Endodermal cell (in vitro differentiated cells): ENCODE measurements at regions not wholly inside any gene's neighbourhood (a gene's known extent, or its start where the extent isn't known, plus 50 kb on each side); places are given as distances from the start of the nearest gene placed in this dataset.

Source experiments
- DNase-seq: peaks from one replicate; pipeline ENCODE4 v3.0.0-alpha.2; 2017
- H3K27ac ChIP-seq: 2 replicates; pipeline ENCODE4 v1.5.1; 2013; ENCODE audit warnings: mild to moderate bottlenecking, low read depth, low read length, moderate library complexity
- H3K27me3 ChIP-seq: 2 replicates; pipeline ENCODE4 v1.6.1; 2013; ENCODE audit warnings: mild to moderate bottlenecking, low read length, moderate library complexity; ENCODE audit not compliant: insufficient read depth, control insufficient read depth, poor library complexity, severe bottlenecking
- H3K36me3 ChIP-seq: 2 replicates; pipeline ENCODE4 v1.7.0; 2013; ENCODE audit warnings: mild to moderate bottlenecking, low read length, moderate library complexity; ENCODE audit not compliant: control insufficient read depth, insufficient read depth
- H3K4me1 ChIP-seq: one replicate; pipeline ENCODE4 v1.7.0; 2013; ENCODE audit warnings: low read length; ENCODE audit not compliant: control insufficient read depth, insufficient read depth
- H3K4me3 ChIP-seq: 2 replicates; pipeline ENCODE4 v1.5.1; 2013; ENCODE audit warnings: mild to moderate bottlenecking, low read length, moderate library complexity
- H3K9ac ChIP-seq: 2 replicates; pipeline ENCODE4 v1.6.1; 2013; ENCODE audit warnings: mild to moderate bottlenecking, low read length, moderate library complexity; ENCODE audit not compliant: poor library complexity, severe bottlenecking; ENCODE audit errors: extremely low read depth
- H3K9me3 ChIP-seq: 2 replicates; pipeline ENCODE4 v1.6.1; 2013; ENCODE audit warnings: mild to moderate bottlenecking, low read length, moderate library complexity; ENCODE audit not compliant: control insufficient read depth
- H3K27ac Mint-ChIP-seq: 2 replicates; pipeline ENCODE4 v1.8.0; 2020; ENCODE audit warnings: mixed read lengths
- H3K27me3 Mint-ChIP-seq: 2 replicates; pipeline ENCODE4 v1.8.0; 2021; ENCODE audit warnings: mild to moderate bottlenecking, mixed read lengths; ENCODE audit not compliant: insufficient read depth
- H3K36me3 Mint-ChIP-seq: 2 replicates; pipeline ENCODE4 v1.8.0; 2020; ENCODE audit warnings: low read depth, mixed read lengths
- H3K4me1 Mint-ChIP-seq: 2 replicates; pipeline ENCODE4 v1.8.0; 2020; ENCODE audit warnings: mixed read lengths
- H3K4me3 Mint-ChIP-seq: 2 replicates; pipeline ENCODE4 v1.8.0; 2020; ENCODE audit warnings: mild to moderate bottlenecking, moderate library complexity, mixed read lengths
- H3K9me3 Mint-ChIP-seq: 2 replicates; pipeline ENCODE4 v1.8.0; 2020; ENCODE audit warnings: mild to moderate bottlenecking, mixed read lengths
- WGBS, 2 experiments: methylation state at CpG; one replicate each; pipeline versions ENCODE4 v1.1.5 to v1.1.7; 2013; ENCODE audit warnings: missing lambda C conversion rate in 2 of 2, mixed read lengths in 1 of 2; ENCODE audit not compliant: insufficient coverage in 1 of 2, insufficient read length in 1 of 2; 5-methylcytosine and 5-hydroxymethylcytosine counted together
- TF ChIP-seq, protein P1 (sequence below): fragments of 200-600 bp; sonication (generic); conservative IDR thresholded peaks from 2 replicates; pipeline ENCODE4 v1.5.0; 2021; ENCODE audit warnings: antibody characterized with exemption, mild to moderate bottlenecking

DNA sequence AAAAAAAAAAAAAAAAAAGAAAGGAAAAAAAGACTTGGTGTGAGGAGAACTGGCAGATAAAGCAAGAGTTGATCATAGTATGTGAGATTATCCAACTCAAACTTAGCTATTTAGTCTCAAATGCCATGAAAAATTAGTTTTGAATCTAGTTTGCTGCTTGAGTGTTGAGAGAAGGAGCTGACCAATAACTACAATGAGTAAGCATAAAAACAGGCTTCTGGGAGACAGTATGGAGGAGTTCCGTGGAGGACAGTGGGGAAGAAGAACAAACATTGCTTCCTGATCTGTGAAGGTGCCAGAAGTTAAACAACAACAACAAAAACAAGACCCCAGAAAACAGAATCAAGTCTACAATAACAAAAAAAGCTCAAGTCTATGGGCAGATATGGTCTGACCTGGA is 317.1 kb upstream of the POT1 start:
- TF ChIP-seq, protein P1, sequence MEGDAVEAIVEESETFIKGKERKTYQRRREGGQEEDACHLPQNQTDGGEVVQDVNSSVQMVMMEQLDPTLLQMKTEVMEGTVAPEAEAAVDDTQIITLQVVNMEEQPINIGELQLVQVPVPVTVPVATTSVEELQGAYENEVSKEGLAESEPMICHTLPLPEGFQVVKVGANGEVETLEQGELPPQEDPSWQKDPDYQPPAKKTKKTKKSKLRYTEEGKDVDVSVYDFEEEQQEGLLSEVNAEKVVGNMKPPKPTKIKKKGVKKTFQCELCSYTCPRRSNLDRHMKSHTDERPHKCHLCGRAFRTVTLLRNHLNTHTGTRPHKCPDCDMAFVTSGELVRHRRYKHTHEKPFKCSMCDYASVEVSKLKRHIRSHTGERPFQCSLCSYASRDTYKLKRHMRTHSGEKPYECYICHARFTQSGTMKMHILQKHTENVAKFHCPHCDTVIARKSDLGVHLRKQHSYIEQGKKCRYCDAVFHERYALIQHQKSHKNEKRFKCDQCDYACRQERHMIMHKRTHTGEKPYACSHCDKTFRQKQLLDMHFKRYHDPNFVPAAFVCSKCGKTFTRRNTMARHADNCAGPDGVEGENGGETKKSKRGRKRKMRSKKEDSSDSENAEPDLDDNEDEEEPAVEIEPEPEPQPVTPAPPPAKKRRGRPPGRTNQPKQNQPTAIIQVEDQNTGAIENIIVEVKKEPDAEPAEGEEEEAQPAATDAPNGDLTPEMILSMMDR = no peak
- Histone ChIP-seq H3K4me1 (no peaks in the 10 kb centered on the region), H3K36me3 (peaks cover 20% of the 10 kb centered on the region), H3K27ac (no peak overlapping the region), H3K4me3 (no peak overlapping the region), H3K9ac (no peak overlapping the region), H3K9me3 (peaks cover 22% of the 10 kb centered on the region), H3K27me3 (no peaks in the 10 kb centered on the region)
- WGBS, 2 experiments = 100% methylated on average over 1 of the region's 1 CpG; no CpG with 5 or more reads in 1 of the 2 experiments
- H3K27me3 Mint-ChIP-seq = no peaks in the 10 kb centered on the region
- peak overlapping the region; percentile 41 for H3K27ac Mint-ChIP-seq
- H3K9me3 Mint-ChIP-seq = peaks cover 7% of the 10 kb centered on the region
- peaks cover 24% of the 10 kb centered on the region for H3K4me1 Mint-ChIP-seq
- DNase-seq = no peak
- H3K36me3 Mint-ChIP-seq = peaks cover 65% of the 10 kb centered on the region
- no peak overlapping the region for H3K4me3 Mint-ChIP-seq

GRCh38 chr7:125241548-125241947 is 311.9 kb upstream of the POT1 start:
- Histone ChIP-seq H3K9ac (no peak overlapping the region), H3K9me3 (peaks cover 34% of the 10 kb centered on the region), H3K4me1 (no peaks in the 10 kb centered on the region), H3K27ac (no peak overlapping the region), H3K36me3 (peaks cover 25% of the 10 kb centered on the region), H3K27me3 (no peaks in the 10 kb centered on the region), H3K4me3 (no peak overlapping the region)
- no peak overlapping the region for H3K27ac Mint-ChIP-seq
- DNase-seq = no peak
- peaks cover 7% of the 10 kb centered on the region for H3K9me3 Mint-ChIP-seq
- H3K4me3 Mint-ChIP-seq = no peak overlapping the region
- peaks cover 59% of the 10 kb centered on the region for H3K36me3 Mint-ChIP-seq
- H3K27me3 Mint-ChIP-seq = no peaks in the 10 kb centered on the region
- TF ChIP-seq, protein P1 = no peak
- peaks cover 21% of the 10 kb centered on the region for H3K4me1 Mint-ChIP-seq

GRCh38 chr7:125222596-125222995 is 293.0 kb upstream of the POT1 start:
- Mint-ChIP-seq H3K4me1 (peaks cover 33% of the 10 kb centered on the region), H3K36me3 (peaks cover 25% of the 10 kb centered on the region), H3K9me3 (peaks cover 15% of the 10 kb centered on the region), H3K4me3 (no peak overlapping the region), H3K27ac (no peak overlapping the region), H3K27me3 (no peaks in the 10 kb centered on the region)
- DNase-seq = no peak
- 86% methylated on average over 1 of the region's 1 CpG; no CpG with 5 or more reads in 1 of the 2 experiments for WGBS, 2 experiments
- TF ChIP-seq, protein P1 = no peak
- Histone ChIP-seq H3K4me1 (no peaks in the 10 kb centered on the region), H3K9ac (no peak overlapping the region), H3K9me3 (peaks cover 25% of the 10 kb centered on the region), H3K27ac (no peak overlapping the region), H3K27me3 (no peaks in the 10 kb centered on the region), H3K4me3 (no peak overlapping the region), H3K36me3 (no peaks in the 10 kb centered on the region)
